ENCODE measurements at regions not wholly inside any gene's neighbourhood (a gene's known extent, or its start where the extent isn't known, plus 50 kb on each side); places are given as distances from the start of the nearest gene placed in this dataset.

GRCh38 chr12:34395056-34396005 is 373.0 kb downstream of the ALG10 start:
- TF ChIP-seq CTCF (IDR thresholded peaks at IDR 0.05; ENCODE audit: insufficient read depth, low read length, poor library complexity, severe bottlenecking): no peak
- no peak for TF ChIP-seq EZH2phosphoT487 (conservative IDR thresholded peaks at IDR 0.05; ENCODE audit: low read length)
